ENCODE measurements at regions not wholly inside any gene's neighbourhood (a gene's known extent, or its start where the extent isn't known, plus 50 kb on each side); places are given as distances from the start of the nearest gene placed in this dataset.

- TF ChIP-seq, protein P1, sequence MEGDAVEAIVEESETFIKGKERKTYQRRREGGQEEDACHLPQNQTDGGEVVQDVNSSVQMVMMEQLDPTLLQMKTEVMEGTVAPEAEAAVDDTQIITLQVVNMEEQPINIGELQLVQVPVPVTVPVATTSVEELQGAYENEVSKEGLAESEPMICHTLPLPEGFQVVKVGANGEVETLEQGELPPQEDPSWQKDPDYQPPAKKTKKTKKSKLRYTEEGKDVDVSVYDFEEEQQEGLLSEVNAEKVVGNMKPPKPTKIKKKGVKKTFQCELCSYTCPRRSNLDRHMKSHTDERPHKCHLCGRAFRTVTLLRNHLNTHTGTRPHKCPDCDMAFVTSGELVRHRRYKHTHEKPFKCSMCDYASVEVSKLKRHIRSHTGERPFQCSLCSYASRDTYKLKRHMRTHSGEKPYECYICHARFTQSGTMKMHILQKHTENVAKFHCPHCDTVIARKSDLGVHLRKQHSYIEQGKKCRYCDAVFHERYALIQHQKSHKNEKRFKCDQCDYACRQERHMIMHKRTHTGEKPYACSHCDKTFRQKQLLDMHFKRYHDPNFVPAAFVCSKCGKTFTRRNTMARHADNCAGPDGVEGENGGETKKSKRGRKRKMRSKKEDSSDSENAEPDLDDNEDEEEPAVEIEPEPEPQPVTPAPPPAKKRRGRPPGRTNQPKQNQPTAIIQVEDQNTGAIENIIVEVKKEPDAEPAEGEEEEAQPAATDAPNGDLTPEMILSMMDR (IDR thresholded peaks at IDR 0.05; ENCODE audit: low read depth), result no peak
Observed at GRCh38 chr20:54324652-54325285, 116.9 kb downstream of the PFDN4 start.

- TF ChIP-seq, protein P1 (IDR thresholded peaks at IDR 0.05; ENCODE audit: low read depth), result no peak
Observed at GRCh38 chr20:54335299-54335698, 127.4 kb downstream of the PFDN4 start.

GRCh38 chr20:54337144-54337543, 129.3 kb downstream of the PFDN4 start:
- TF ChIP-seq, protein P1 (IDR thresholded peaks at IDR 0.05; ENCODE audit: low read depth), result no peak

DNA sequence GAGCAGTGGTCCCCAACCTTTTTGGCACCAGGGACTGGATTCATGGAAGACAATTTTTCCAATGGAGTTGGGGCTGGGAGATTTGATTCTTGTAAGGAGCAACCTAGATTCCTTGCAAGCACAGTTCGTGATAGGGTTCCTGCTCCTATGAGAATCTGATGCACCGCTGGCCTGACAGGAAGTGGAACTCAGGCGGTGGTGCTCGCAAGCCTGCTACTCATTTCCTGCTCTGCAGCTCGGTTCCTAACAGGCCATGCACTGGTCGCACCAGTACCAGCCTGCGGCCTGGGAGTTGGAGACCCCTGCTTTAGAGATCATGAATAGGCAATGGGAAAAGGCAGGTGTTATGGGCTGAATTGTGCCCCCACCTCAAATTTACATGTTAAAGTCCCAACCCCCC, 131.2 kb downstream of the PFDN4 start:
- TF ChIP-seq, protein P1 (IDR thresholded peaks at IDR 0.05; ENCODE audit: low read depth), result no peak

GRCh38 chr20:54340206-54340605, 132.3 kb downstream of the PFDN4 start:
- TF ChIP-seq, protein P1 (IDR thresholded peaks at IDR 0.05; ENCODE audit: low read depth), result peak; percentile 73

- TF ChIP-seq, protein P1 (IDR thresholded peaks at IDR 0.05; ENCODE audit: low read depth), result no peak
Observed at GRCh38 chr20:54340667-54341081, 132.8 kb downstream of the PFDN4 start.

GRCh38 chr20:54342258-54342920, 133.0 kb upstream of the DOK5 start:
- TF ChIP-seq, protein P1 (IDR thresholded peaks at IDR 0.05; ENCODE audit: low read depth), result no peak
